IPS-18a (cell line): ENCODE measurements at regions not wholly inside any gene's neighbourhood (a gene's known extent, or its start where the extent isn't known, plus 50 kb on each side); places are given as distances from the start of the nearest gene placed in this dataset.

Source experiments
- H3K27ac ChIP-seq: one replicate; pipeline ENCODE4 v1.5.1; 2013; ENCODE audit warnings: low read length
- H3K27me3 ChIP-seq: one replicate; pipeline ENCODE4 v1.6.1; 2013; ENCODE audit warnings: mild to moderate bottlenecking, low read length; ENCODE audit not compliant: control insufficient read depth, insufficient read depth
- H3K36me3 ChIP-seq: one replicate; pipeline ENCODE4 v1.6.1; 2013; ENCODE audit warnings: low read depth, low read length; ENCODE audit not compliant: control insufficient read depth
- H3K4me1 ChIP-seq: one replicate; pipeline ENCODE4 v1.6.1; 2013; ENCODE audit warnings: low read depth, low read length; ENCODE audit not compliant: control insufficient read depth
- H3K4me3 ChIP-seq: one replicate; pipeline ENCODE4 v1.5.1; 2013; ENCODE audit warnings: low read length
- H3K9ac ChIP-seq: one replicate; pipeline ENCODE4 v1.6.1; 2013; ENCODE audit warnings: mild to moderate bottlenecking, low read length, moderate library complexity
- H3K9me3 ChIP-seq: one replicate; pipeline ENCODE4 v1.6.1; 2013; ENCODE audit warnings: low read depth, low read length; ENCODE audit not compliant: control insufficient read depth

DNA sequence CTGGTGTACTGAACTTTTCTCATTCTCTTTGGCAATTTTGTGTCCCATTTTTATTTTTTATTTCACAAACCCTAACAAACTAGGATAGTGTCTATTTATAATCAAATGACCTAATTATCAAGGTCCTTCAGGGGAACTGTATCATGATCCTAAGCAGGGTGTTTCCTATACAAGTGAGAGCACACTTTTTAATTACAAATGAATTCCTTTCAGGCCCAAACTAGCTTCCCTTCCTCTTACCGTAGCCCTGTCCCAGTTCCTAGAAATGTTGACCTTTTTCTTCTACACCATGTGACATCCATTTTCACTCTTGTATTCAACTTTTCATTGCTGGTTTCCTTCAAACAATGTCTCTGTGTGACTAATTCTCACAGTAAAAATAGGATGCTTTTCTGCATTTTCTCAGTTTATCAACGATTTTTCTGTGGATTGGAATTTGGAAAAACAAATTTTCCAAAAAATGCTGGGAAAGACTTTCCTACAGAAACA lies 411.4 kb downstream of the CCDC91 start:
- Histone ChIP-seq H3K27me3 (no peaks in the 10 kb centered on the region), H3K36me3 (no peaks in the 10 kb centered on the region), H3K4me3 (no peak overlapping the region), H3K4me1 (peaks cover 6% of the 10 kb centered on the region), H3K9ac (no peak overlapping the region), H3K9me3 (no peaks in the 10 kb centered on the region), H3K27ac (no peak overlapping the region)

DNA sequence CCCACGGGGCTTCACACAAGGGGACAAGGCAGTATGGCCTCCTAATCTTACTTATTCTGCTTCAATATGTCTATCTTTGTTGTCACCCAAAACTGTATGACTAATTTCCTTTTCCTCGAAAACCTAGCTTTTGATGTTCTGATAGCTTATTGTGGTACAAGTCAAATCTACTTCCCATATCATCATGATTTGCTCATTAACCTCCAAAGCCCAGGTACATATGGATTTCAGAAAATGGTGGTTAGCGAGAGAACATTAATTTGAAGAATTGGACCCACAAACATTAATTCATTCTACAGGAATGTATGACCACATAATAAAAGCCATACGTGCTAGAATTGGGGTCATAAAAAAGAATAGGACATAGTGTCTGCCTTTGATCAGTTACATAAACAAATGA lies 412.5 kb downstream of the CCDC91 start:
- no peak overlapping the region for H3K27ac ChIP-seq
- no peaks in the 10 kb centered on the region for H3K36me3 ChIP-seq
- peaks cover 8% of the 10 kb centered on the region for H3K9me3 ChIP-seq
- H3K27me3 ChIP-seq, result no peaks in the 10 kb centered on the region
- H3K9ac ChIP-seq, result no peak overlapping the region
- H3K4me1 ChIP-seq, result peaks cover 6% of the 10 kb centered on the region
- no peak overlapping the region for H3K4me3 ChIP-seq

DNA sequence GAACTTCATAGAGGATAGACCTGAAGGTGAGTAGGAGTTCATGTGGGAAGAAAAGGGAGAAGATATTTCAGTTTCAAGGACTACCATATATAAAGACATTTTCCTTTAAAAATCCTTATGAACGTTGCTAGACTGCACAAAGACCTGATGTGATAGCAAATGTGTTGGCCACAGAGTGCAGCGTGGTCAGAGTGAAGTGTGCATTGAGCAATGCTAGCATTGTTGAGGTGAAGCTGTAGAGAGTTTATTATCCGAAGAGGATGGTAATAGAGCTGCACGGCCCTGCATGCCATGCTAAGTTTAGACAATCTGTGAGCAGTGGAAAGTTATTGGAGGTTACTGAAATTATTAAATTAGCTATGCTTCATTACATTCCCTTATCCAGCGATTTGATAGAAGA lies 413.0 kb downstream of the CCDC91 start:
- no peak overlapping the region for H3K4me3 ChIP-seq
- no peak overlapping the region for H3K27ac ChIP-seq
- no peaks in the 10 kb centered on the region for H3K27me3 ChIP-seq
- H3K36me3 ChIP-seq, result no peaks in the 10 kb centered on the region
- peaks cover 6% of the 10 kb centered on the region for H3K4me1 ChIP-seq
- H3K9me3 ChIP-seq, result peaks cover 8% of the 10 kb centered on the region
- no peak overlapping the region for H3K9ac ChIP-seq

DNA sequence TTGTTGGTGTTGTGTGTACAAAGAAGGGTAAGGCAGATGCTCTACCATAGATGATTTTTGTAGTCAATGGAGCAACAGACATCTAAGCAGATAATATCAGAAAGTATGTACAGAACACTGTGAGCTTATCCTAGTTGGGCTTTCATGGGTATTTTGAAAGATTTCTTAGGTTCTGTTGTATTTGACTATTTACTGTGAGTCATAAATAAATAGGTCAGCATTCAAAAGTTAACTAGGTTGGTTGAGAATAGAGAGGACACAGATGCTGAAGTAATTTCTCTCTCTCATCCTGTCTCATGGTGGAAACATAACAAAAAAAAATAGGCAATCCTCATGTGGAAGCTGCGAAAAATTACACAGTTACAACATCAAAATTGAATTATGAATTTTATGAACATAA lies 413.5 kb downstream of the CCDC91 start:
- H3K4me1 ChIP-seq, result peaks cover 6% of the 10 kb centered on the region
- H3K9ac ChIP-seq, result no peak overlapping the region
- peaks cover 8% of the 10 kb centered on the region for H3K9me3 ChIP-seq
- no peaks in the 10 kb centered on the region for H3K27me3 ChIP-seq
- no peak overlapping the region for H3K27ac ChIP-seq
- H3K36me3 ChIP-seq, result no peaks in the 10 kb centered on the region
- H3K4me3 ChIP-seq, result no peak overlapping the region

DNA sequence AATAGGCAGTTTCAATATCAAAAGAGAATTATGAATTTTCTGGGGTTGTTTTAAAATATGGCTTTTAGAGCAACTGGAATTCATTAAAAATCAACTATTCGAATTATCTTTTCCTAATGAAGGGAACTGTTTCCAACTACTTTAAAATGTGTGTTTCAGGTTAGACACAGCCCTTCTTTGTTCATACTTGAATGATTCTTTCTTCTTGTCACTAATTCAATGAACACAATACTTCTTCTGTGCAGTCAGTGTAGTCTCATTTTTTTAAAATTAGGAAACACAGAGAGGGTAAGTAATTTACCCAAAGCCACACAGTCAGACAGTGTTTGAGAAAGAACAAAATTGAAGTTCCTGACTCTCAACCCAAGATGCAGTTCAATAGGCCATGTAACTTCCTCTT lies 414.0 kb downstream of the CCDC91 start:
- peaks cover 8% of the 10 kb centered on the region for H3K9me3 ChIP-seq
- no peak overlapping the region for H3K4me3 ChIP-seq
- H3K27ac ChIP-seq, result no peak overlapping the region
- no peak overlapping the region for H3K9ac ChIP-seq
- H3K27me3 ChIP-seq, result no peaks in the 10 kb centered on the region
- H3K36me3 ChIP-seq, result no peaks in the 10 kb centered on the region
- peaks cover 6% of the 10 kb centered on the region for H3K4me1 ChIP-seq

DNA sequence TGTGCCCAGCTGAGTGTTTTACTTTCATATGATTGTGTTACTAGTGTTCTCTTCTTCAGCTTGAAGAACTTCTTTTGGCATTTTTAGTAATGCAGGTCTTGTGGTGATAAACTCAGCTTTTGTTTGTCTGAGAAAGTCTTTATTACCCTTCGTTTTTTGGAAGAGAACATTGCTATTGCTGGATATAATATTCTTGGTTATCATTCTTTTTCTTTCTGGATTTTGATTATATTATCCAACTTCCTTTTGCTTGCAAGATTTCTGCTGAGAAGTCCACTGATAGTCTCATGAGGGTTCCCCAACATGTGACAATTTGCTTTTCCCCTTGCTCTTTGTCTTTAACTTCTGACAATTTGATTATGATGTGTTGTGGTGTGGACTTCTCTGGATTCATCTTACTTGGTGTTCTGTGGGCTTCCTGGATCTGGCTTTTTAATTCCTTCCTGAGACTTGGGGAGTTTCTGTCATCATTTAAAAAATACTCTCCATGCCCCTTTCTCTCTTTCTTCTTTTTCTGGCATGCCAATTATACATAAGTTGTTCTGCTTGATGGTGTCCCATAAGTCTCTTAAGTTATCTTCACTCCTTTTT lies 416.8 kb downstream of the CCDC91 start:
- no peaks in the 10 kb centered on the region for H3K27me3 ChIP-seq
- H3K27ac ChIP-seq, result no peak overlapping the region
- peaks cover 15% of the 10 kb centered on the region for H3K4me1 ChIP-seq
- no peak overlapping the region for H3K4me3 ChIP-seq
- no peak overlapping the region for H3K9ac ChIP-seq
- peaks cover 8% of the 10 kb centered on the region for H3K9me3 ChIP-seq
- H3K36me3 ChIP-seq, result no peaks in the 10 kb centered on the region

DNA sequence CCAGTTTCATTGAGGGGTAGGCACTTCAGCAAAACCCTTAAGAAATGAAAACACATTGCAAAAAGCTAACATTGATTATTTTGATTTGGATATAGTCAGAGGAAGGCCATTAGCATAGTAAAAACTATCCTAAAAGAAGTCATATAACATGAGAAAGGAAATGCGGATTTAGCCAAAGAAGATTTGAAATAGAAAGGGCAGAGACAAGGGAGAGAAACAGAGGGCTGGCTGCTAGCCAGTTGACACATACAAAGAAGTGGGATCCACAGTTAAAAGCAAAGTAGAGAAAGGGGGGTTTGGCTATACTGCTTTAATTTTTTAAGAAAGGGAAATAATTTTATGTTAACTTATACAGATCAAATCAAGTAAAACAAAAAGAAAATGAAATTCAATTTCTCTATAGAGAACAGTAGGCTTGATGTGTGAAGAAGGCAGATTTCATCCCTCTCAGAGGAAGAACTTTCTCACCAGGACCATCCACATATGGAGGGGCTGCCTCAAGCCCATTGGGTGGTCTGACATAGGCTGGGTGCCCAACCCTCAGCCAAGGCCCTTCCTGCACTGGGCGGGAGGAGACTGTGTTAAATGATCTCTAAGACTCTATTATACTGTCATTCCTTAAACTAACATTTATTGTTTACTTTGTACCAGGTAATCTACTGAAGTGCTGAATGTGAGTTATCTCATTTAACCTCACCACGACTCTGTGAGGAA lies 420.3 kb downstream of the CCDC91 start:
- H3K27ac ChIP-seq, result no peak overlapping the region

DNA sequence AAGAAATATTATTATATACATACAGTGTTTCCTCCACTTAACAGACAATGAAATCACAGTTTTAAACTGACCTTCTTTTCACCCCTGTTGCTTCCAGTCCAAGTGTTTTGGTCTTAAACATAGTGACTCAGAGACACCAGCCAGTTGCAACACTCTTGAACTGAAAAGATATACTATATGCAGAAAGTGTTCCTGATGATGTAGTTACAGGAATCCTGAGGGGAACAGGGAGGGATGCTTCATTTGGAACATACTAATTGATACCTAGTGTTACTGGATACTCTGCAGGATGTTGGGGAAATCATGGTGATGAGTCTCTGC lies 420.8 kb downstream of the CCDC91 start:
- Histone ChIP-seq H3K27ac (no peak overlapping the region), H3K4me3 (no peak overlapping the region)

More for the DNA sequence above, 420.3 kb downstream of the CCDC91 start:
- H3K36me3 ChIP-seq, result no peaks in the 10 kb centered on the region
- H3K9me3 ChIP-seq, result peaks cover 8% of the 10 kb centered on the region
- no peak overlapping the region for H3K9ac ChIP-seq
- H3K27me3 ChIP-seq, result no peaks in the 10 kb centered on the region
- peaks cover 15% of the 10 kb centered on the region for H3K4me1 ChIP-seq
- H3K4me3 ChIP-seq, result no peak overlapping the region

DNA sequence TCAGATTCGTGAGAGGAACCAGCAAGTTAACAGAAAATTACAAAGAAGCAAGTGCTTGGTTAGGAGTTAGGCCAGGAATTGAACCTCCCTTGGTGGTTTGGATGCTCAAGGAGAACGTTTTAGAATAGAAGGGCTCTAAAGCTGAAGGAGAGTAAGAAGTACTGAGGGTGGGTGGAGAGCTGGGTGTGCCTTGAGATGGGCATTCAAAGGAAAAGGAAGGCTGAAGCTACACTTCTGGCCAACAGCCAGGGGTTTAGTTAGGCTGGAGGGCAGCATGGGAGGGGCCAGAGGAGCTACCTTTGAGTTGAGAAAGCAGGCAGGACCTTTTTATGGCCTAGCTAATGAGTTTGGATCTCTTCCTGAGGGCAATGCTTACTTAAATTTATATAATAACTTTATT lies 421.2 kb downstream of the CCDC91 start:
- H3K36me3 ChIP-seq, result no peaks in the 10 kb centered on the region
- H3K9ac ChIP-seq, result no peak overlapping the region
- H3K27me3 ChIP-seq, result no peaks in the 10 kb centered on the region
- H3K9me3 ChIP-seq, result peaks cover 8% of the 10 kb centered on the region
- H3K4me1 ChIP-seq, result peaks cover 15% of the 10 kb centered on the region
- H3K4me3 ChIP-seq, result no peak overlapping the region
- H3K27ac ChIP-seq, result no peak overlapping the region

More for the DNA sequence above, 420.8 kb downstream of the CCDC91 start:
- H3K4me1 ChIP-seq, result peaks cover 15% of the 10 kb centered on the region
- H3K9ac ChIP-seq, result no peak overlapping the region
- H3K36me3 ChIP-seq, result no peaks in the 10 kb centered on the region
- no peaks in the 10 kb centered on the region for H3K27me3 ChIP-seq
- peaks cover 8% of the 10 kb centered on the region for H3K9me3 ChIP-seq

DNA sequence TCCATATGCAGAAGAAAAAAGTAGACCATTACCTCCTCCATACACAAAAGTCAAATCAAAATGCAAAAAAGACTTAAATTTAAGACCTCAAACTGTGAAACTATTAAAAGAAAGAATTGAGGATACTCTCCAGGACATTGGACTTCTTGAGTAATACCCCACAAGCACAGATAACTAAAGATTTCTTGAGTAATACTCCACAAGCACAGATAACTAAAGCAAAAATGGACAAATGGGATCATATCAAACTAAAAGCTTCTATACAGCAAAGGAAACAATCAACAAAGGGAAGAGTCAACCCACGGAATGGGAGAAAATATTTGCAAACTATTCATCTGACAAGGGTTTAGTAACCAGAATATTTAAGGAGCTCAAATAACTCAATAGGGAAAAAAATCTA lies 427.9 kb downstream of the CCDC91 start:
- no peaks in the 10 kb centered on the region for H3K4me1 ChIP-seq
- H3K27me3 ChIP-seq, result no peaks in the 10 kb centered on the region
- no peaks in the 10 kb centered on the region for H3K36me3 ChIP-seq
- no peak overlapping the region for H3K9ac ChIP-seq
- H3K27ac ChIP-seq, result no peak overlapping the region
- H3K4me3 ChIP-seq, result no peak overlapping the region
- no peaks in the 10 kb centered on the region for H3K9me3 ChIP-seq

DNA sequence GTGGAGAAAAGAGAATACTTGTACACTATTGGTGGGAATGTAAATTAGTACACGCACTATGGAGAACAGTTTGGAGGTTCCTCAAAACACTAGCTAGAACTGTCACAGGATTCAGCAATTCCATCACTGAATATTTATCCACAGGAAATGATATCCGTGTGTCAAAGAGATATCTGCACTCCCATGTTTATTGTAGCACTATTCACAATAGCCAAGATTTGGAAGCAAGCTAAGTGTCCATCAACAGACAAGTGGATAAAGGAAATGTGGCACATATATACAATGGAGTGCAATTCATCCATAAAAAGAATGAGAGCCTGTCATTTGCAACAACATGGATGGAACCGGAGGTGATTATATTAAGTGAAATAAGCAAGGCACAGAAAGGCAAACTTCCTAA lies 428.5 kb downstream of the CCDC91 start:
- H3K9ac ChIP-seq, result no peak overlapping the region
- no peak overlapping the region for H3K4me3 ChIP-seq
- H3K27me3 ChIP-seq, result no peaks in the 10 kb centered on the region
- H3K4me1 ChIP-seq, result no peaks in the 10 kb centered on the region
- H3K27ac ChIP-seq, result no peak overlapping the region
- H3K36me3 ChIP-seq, result no peaks in the 10 kb centered on the region
- no peaks in the 10 kb centered on the region for H3K9me3 ChIP-seq

DNA sequence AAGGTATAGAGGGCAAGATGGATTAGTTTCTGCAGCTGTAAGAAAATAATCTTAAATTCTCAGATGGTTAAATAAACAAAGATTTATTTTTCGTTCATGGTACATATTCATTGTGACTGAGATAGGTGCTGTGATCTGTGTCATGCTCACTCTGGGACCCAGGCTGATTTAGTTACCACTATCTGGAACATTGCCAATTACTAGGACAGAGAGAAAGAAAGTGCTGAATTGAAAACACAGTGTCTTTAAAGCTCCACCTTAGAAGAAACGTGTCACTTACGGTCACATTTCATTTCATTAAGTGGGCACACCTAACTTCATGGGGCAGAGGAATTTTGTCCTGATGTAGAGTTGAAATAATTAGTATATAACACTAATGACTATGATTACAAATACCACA lies 430.0 kb downstream of the CCDC91 start:
- Histone ChIP-seq H3K9ac (no peak overlapping the region), H3K27me3 (no peaks in the 10 kb centered on the region), H3K9me3 (no peaks in the 10 kb centered on the region), H3K4me1 (no peaks in the 10 kb centered on the region), H3K36me3 (no peaks in the 10 kb centered on the region), H3K4me3 (no peak overlapping the region), H3K27ac (no peak overlapping the region)
